GM18861 (cell line): ENCODE measurements at regions not wholly inside any gene's neighbourhood (a gene's known extent, or its start where the extent isn't known, plus 50 kb on each side); places are given as distances from the start of the nearest gene placed in this dataset.
"Not testable (repeated sequence)": the region's sequence is repeated elsewhere in the genome, so short reads cannot be mapped to it uniquely, and the experiment has no call there.

ENCODE experiments used
- ATAC-seq: cut with Tn5 transposase; IDR thresholded peaks from one replicate; pipeline ENCODE4 v1.9.1; 2021; ENCODE audit not compliant: unreplicated experiment

DNA sequence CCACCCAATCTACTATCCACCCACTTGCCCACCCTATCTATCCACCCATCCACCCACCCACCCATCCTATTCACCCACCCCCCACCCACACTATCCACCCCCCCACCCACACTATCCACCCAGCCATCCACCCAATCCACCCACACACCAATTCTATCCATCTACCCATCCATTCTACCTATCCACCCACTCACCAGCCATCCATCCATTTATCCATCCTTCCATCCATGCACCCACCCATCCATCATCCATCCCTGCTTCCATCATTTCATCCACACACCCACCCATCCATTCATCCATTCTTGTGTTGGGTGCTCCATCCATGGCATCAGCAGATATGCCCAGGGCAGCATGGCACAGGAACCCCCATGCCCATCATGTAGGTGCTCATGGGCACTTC lies 1206.6 kb downstream of the BRD1 start:
- ATAC-seq: no peak

DNA sequence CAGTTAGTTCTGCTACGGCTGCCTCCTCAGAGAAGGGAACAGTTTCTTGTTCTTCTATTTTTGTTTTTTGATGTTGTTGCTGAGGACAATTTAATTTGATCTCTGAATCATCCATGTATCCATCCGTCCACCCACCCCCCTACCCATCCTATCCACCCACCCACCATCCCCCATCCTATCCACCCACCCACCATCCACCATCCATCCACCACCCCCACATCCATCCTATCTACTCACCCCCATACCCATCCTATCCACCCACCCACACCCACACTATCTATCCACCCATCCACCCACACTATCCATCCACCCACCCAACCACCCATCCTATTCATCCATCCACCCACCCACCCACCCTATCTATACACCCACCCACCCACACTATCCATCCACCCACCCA lies 1207.2 kb downstream of the BRD1 start:
- not testable (repeated sequence) for ATAC-seq

- ATAC-seq: no peak
Measured at GRCh38 chr22:48619721-48620120, 1208.0 kb downstream of the BRD1 start.

DNA sequence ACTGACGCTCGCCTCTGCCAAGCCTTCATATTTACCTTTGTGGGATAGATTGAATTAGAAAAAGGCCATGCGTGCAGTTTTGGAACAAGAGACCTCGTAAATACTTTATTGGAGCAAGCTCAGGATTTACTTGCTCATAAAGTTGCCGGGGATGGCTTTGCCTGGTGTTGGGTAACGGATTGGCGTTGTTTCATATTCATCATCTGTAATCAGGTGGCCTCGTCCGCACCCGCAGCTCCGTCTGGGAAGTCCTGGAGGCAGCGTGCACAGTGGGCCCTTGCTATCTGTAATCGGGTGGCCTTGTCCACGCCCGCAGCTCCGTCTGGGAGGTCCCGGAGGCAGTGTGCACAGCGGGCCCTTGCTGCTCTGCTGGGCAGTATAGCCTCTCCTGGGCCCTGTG lies 1209.3 kb downstream of the BRD1 start:
- no peak for ATAC-seq

DNA sequence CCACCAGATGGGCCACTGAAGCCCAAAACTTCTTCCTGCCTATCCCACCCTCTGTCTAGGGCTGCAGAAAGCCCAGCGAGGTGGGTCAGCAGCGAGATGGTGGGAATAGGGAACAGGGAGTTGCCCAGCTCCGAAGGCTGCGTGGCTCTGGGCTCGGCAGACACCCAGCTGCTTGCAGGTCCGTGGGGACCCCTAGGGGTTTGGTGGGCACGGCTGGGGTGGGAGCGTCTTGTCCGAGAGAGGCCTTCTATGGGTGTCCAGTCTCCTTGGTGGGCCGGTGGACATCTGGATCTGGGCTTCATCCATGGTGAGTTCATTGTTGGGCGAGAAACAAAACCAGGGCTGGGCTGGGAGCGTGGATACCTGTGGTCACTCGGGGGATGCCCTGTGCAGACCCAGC lies 1211.0 kb downstream of the BRD1 start:
- ATAC-seq: no peak

DNA sequence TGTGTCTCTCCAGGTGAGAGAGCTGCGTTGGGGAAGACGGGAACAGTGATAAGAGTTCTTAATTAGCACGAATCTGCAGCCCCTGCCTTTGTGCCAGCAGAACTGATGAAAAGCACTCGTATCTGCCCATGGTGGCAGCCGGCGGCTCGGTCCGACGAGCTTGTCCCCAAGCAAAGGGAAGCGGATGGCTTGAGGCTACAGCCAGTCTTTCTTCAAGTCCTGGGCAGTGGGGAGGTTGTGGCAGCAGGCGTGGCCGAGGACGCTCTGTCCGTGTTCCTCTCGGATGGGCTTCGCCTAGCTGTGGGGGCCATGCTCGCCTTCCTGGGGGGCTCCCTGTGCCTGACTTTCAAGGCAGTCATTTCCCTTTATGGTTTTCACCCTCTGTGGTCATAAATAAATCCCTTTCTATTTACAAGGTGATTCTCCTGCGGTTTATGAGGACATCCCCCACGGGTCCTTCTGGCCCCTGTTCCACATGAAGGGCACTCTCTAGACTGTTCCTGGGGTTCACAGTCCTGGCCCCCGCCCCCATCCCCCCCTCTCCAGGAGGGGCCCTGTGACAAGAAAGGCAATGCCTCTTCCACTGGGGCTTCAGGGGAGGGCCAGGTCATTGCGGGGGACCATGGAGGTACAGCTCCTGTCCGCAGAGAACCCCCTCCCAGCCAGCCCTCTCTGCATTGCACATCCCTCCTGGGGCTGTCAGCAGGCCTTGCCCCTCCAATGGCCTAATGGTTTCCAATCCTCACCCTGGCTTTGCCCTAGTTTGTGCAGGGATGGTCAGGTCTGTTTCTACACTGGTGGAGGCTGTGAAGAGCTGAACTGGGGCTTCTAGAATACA lies 1212.3 kb downstream of the BRD1 start:
- no peak for ATAC-seq

DNA sequence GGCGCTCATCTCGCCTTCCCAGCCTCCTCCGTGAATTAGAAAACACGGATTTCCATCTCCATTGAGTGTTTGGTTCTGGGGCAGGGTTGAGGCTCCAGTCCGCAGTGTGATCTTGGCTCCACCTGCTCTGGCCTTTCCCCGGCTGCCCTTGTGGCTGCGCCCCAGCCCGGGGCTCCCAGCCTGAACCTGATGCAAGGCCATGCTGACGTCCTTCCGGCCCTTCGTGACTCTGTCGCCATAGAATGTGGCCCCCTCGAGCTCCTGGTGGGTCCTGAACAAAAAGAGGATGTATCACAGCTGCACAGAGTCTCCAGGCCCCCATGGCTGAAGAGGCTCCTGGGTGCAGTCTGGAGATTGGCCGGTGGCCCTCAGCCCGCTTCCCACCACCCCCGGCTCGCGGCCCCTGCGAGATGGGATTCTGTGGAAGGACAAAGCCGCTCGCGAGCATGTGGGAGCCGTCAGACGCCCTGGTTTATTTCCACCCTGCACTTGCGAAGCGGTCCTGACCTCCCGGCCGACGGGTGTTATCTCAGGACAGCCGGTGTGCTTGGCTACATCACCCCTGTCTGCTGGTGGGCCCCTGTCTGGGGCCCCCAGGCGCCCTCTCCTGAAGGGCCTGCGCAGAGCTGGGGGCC lies 1214.0 kb downstream of the BRD1 start:
- ATAC-seq: no peak

- ATAC-seq: no peak
Measured at GRCh38 chr22:48612077-48612995, 1215.3 kb downstream of the BRD1 start.

DNA sequence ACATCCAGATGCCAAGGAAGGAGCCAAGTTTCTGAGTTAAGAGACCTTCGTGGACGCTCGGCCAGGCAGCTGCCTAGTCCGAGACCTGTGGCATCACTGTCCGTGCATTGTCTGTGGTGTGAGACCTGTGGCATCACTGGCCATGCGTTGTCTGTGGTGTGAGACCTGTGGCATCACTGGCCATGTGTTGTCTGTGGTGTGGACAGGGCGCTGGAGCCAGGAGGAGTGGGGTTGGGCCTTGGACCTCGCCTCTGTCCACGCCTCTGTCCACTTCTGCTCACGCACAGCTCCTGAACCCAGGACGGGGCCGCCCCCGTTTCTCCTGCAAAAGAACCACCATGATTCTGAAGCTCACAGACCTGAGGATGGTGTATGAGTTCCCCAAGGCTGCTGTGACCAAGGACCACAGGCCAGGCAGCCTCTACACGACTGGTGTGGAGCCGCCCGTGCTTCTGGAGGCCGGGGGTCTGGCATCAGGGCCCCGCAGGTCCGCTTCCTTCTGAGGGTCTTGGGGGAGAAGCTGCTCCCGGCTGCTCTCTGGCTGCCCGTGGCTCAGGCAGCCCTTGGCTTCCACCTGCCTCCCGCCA lies 1218.3 kb downstream of the BRD1 start:
- no peak for ATAC-seq

GRCh38 chr22:48607901-48608662 lies 1219.6 kb downstream of the BRD1 start:
- ATAC-seq: no peak

GRCh38 chr22:48606684-48607307 lies 1220.9 kb downstream of the BRD1 start:
- ATAC-seq: no peak

- no peak for ATAC-seq
Measured at GRCh38 chr22:48605856-48606481, 1221.7 kb downstream of the BRD1 start.

GRCh38 chr22:48605125-48605524 lies 1222.5 kb downstream of the BRD1 start:
- no peak for ATAC-seq

DNA sequence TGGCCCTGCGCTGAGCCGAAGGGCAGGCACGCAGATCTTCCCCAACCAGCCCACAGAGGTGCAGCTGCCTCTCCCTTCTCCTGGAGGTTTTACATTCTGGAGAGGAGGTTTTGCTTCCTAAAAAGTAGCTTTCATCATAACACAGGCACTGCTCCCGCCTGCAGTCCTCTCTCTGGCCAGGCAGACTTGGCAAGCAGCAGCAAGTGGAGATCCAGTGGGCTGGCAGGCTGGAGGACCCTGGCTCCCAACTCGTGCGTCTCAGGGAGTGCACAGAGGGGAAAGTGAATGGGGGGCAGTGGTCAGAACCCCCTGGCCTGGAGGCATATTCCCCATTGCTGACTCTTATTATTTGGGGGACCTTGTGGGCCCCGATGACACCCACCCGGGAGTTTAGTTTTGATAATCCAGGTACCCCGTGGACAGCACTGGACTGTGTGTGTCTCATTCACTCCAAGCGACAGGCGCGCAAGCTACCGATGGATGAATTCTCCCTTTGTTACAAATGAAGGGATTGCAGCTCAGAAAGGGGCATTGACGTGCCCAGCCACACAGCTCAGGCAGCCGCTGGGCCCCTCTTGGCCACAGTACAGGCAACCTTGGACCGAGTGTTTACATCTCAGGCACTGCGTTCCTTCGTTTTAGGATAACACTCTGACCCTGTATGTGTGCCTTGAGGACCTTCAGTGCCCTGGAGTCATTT lies 1223.9 kb downstream of the BRD1 start:
- no peak for ATAC-seq

GRCh38 chr22:48602805-48603518 lies 1224.7 kb downstream of the BRD1 start:
- ATAC-seq: no peak

DNA sequence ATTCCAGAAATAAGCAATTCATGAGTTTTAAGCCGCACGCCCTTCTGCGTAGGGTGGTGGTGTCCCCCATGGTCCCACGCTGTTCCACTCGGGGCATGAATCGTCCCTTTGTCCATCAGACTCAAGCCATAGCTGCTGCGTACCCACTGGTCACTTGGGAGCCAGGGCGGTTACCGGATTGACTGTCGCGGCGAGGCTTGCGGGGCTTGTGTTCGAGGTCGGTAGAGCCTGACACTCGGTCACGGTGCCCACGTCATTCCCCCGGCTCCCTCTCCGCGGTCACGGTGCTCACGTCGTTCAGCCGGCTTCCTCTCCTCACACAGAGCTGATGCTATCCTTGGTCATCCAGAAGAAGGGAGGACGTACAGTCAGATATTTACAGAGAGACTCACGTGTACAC lies 1227.0 kb downstream of the BRD1 start:
- ATAC-seq: no peak

DNA sequence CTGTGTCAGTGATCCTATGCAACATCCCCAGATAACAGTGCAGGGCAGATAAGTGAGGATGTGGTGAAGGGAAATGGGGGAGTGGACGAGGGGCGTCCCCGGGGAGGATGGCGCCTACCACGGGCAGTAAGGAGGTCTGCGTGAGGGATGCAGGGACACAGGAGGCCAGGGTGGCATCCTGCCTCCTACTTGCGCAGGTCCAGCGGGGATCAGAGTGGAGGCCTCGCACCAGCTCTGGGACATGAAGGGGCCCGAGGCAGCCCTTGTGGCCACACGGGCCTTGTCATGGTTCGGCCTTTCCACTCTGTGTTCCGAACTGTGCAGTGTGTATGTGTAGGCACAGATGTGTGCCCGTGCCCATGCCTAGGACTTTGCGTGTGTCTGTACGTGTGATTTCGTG lies 1227.5 kb downstream of the BRD1 start:
- no peak for ATAC-seq

- ATAC-seq: no peak
Measured at GRCh38 chr22:48599346-48599745, 1228.3 kb downstream of the BRD1 start.
